ENCODE measurements at regions not wholly inside any gene's neighbourhood (a gene's known extent, or its start where the extent isn't known, plus 50 kb on each side); places are given as distances from the start of the nearest gene placed in this dataset.
"Not testable (repeated sequence)": the region's sequence is repeated elsewhere in the genome, so short reads cannot be mapped to it uniquely, and the experiment has no call there.

- DNase-seq (ENCODE audit: low read depth in 2 of 2), result no peak
- no peak for TF ChIP-seq CTCF (IDR thresholded peaks at IDR 0.05; ENCODE audit: low read depth, low read length)
These were observed 79.6 kb upstream of the FREM1 start for GRCh38 chr9:14989811-14990210.

GRCh38 chr9:14989336-14989735 is 79.1 kb upstream of the FREM1 start:
- DNase-seq (ENCODE audit: low read depth in 2 of 2); H3K4me3 ChIP-seq (replicated peaks in 1 of 2; ENCODE audit: low read depth in 2 of 2, low read length in 2 of 2): not testable (repeated sequence)

More at GRCh38 chr9:14989811-14990210, 79.6 kb upstream of the FREM1 start:
- H3K4me3 ChIP-seq (replicated peaks in 1 of 2; ENCODE audit: low read depth in 2 of 2, low read length in 2 of 2), result no peak overlapping the region

GRCh38 chr9:14987858-14988257 is 77.6 kb upstream of the FREM1 start:
- no peak for DNase-seq (ENCODE audit: low read depth in 2 of 2)
- no peak for TF ChIP-seq CTCF (IDR thresholded peaks at IDR 0.05; ENCODE audit: low read depth, low read length)
- H3K4me3 ChIP-seq (replicated peaks in 1 of 2; ENCODE audit: low read depth in 2 of 2, low read length in 2 of 2), result no peak overlapping the region

GRCh38 chr9:14985419-14985818 is 75.2 kb upstream of the FREM1 start:
- no peak overlapping the region for H3K4me3 ChIP-seq (replicated peaks in 1 of 2; ENCODE audit: low read depth in 2 of 2, low read length in 2 of 2)
- no peak for TF ChIP-seq CTCF (IDR thresholded peaks at IDR 0.05; ENCODE audit: low read depth, low read length)
- DNase-seq (ENCODE audit: low read depth in 2 of 2), result no peak

GRCh38 chr9:14983599-14983998 is 73.4 kb upstream of the FREM1 start:
- DNase-seq (ENCODE audit: low read depth in 2 of 2), result no peak
- no peak for TF ChIP-seq CTCF (IDR thresholded peaks at IDR 0.05; ENCODE audit: low read depth, low read length)
- no peak overlapping the region for H3K4me3 ChIP-seq (replicated peaks in 1 of 2; ENCODE audit: low read depth in 2 of 2, low read length in 2 of 2)

- DNase-seq (ENCODE audit: low read depth in 2 of 2), result no peak
- no peak overlapping the region for H3K4me3 ChIP-seq (replicated peaks in 1 of 2; ENCODE audit: low read depth in 2 of 2, low read length in 2 of 2)
- TF ChIP-seq CTCF (IDR thresholded peaks at IDR 0.05; ENCODE audit: low read depth, low read length), result no peak
These were observed 71.2 kb upstream of the FREM1 start for GRCh38 chr9:14981291-14981950.

GRCh38 chr9:14978022-14979000 is 68.1 kb upstream of the FREM1 start:
- no peak for DNase-seq (ENCODE audit: low read depth in 2 of 2)
- H3K4me3 ChIP-seq (replicated peaks in 1 of 2; ENCODE audit: low read depth in 2 of 2, low read length in 2 of 2), result no peak overlapping the region
- no peak for TF ChIP-seq CTCF (IDR thresholded peaks at IDR 0.05; ENCODE audit: low read depth, low read length)

Measured in cardiac fibroblast (primary cell).